ENCODE measurements at regions not wholly inside any gene's neighbourhood (a gene's known extent, or its start where the extent isn't known, plus 50 kb on each side); places are given as distances from the start of the nearest gene placed in this dataset.
"Not testable (repeated sequence)": the region's sequence is repeated elsewhere in the genome, so short reads cannot be mapped to it uniquely, and the experiment has no call there.

DNA sequence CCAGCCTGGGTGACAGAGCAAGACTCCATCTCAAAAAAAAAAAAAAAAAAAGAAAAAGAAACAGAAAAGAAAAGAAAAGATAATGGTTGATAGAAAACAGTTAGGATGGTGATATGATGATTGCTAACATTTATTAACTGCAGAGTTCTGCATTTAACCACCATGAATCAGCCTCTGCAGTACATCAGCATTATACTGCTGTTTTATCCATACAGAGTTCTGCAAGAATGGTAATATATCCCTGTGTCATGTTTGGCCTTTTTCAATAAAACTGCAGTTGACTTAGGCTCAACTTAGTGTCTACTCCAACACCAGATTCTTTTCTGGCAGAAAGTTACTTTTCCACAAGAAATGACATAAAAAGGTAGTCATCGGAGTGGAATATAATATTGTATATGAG lies 62.6 kb downstream of the DUSP6 start:
- TF ChIP-seq POLR2A (IDR thresholded peaks at IDR 0.05; ENCODE audit: low read depth, low read length), result no peak

DNA sequence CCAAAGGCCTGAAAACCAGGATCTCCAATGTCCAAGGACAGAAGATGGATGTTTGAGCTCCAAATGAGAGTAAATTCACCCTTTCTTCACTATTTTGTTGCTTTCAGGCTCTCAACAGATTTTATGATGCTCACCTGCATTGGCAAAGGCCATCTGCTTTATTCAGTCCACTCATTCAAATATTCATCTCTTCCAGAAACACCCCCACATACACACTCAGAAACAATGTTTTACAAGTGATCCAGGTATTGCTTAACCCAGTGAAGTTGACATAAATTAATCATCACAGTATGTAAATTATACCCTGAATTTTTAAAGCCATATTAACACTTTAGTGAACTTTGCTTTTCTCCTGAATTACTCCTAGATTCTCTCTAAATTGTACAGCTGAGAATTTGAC lies 63.3 kb downstream of the DUSP6 start:
- no peak for FAIRE-seq
- no peak for DNase-seq (ENCODE audit: insufficient read length, low spot score)
- TF ChIP-seq POLR2A (IDR thresholded peaks at IDR 0.05; ENCODE audit: low read depth, low read length), result no peak

More for the DNA sequence above, 62.6 kb downstream of the DUSP6 start:
- DNase-seq (ENCODE audit: insufficient read length, low spot score) (no peak), FAIRE-seq (no peak)

DNA sequence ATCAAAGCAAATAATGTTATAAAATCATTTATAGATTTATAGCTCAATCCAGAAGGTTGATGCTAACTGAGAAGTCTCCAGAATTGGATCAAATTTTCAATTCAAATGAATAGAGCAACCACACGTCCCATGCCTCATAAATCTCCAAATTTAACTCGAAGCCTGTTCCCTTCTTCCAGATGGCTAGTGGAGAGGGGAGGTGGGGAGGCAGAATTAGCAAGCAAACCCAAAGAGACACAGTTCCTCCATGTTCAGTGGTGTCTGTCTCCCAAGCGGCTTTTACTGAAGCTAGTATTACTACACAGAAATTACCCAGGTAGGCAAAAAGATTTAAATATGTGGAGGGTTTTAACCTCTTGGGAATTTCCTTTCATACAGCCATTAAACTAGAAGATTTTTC lies 65.8 kb downstream of the DUSP6 start:
- TF ChIP-seq POLR2A (IDR thresholded peaks at IDR 0.05; ENCODE audit: low read depth, low read length), result no peak
- DNase-seq (ENCODE audit: insufficient read length, low spot score) (no peak), FAIRE-seq (no peak)

DNA sequence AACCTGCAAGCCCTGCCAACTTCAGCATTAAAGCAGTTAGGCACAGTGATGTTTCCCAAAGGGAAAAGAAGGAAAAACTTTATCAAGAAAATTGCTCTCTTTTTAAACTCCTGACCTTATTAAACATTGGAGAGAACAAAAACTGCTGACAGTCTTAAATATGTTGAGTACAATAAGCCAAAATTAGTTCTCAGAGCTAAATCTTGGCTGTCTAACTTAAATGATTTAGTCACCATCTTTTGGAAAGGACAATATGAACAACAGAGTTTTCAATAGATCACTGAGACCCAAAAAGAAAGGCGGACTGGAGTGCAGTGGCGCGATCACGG lies 70.8 kb downstream of the DUSP6 start:
- FAIRE-seq (no peak), DNase-seq (ENCODE audit: insufficient read length, low spot score) (no peak)
- TF ChIP-seq POLR2A (IDR thresholded peaks at IDR 0.05; ENCODE audit: low read depth, low read length), result no peak

DNA sequence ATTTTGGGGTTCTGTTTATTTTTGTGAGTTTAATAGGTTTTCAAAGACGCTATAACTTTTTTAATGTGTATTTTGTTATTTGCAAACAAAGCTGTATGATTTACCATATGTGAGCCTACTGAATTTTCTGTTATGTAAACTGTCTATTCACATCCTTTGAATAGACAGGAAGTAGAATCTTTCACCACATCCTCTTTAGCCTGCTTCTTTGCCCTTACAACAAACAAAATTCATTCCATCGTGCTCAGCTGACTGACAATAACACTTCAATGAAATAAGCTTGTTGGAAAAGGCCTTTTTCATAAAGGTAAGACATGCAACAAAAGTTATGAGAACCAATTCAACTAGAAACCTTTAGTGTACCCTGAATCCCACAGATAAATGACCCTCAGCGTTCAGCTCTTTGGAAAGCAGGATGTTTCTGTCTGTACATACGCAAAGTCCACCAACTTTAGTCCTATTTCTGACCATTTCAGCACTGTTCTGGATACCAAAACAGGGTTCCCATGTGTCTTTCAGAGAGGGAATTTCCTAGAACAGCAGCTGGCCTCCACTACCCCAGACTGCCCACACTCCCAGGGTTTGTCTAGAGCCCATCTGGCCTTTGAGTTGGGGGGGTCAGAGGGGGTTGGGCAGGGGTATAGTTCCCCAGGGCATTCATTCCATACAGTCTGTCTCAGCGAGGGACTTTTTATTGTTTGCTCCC lies 71.3 kb downstream of the DUSP6 start:
- no peak for DNase-seq (ENCODE audit: insufficient read length, low spot score)
- FAIRE-seq, result no peak
- TF ChIP-seq POLR2A (IDR thresholded peaks at IDR 0.05; ENCODE audit: low read depth, low read length), result no peak

DNA sequence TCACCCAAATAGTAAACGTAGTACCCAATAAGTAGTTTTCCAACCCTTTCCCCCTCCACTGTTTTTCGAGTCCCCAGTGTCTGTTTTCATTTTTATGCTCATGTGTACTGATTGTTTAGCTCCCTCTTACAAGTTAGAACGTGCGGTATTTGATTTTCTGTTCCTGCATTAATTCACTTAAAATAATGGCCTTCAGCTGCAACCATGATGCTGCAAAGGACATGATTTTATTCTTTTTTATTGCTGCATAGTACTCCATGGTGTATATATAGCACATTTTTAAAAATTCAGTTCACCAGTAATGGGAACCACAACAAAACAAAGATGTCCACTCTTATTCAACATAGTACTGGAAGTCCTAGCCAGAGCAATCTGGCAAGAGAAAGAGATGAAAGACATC lies 72.8 kb downstream of the DUSP6 start:
- DNase-seq (ENCODE audit: insufficient read length, low spot score), result no peak
- peak; percentile 20 for FAIRE-seq
- TF ChIP-seq POLR2A (IDR thresholded peaks at IDR 0.05; ENCODE audit: low read depth, low read length), result no peak

DNA sequence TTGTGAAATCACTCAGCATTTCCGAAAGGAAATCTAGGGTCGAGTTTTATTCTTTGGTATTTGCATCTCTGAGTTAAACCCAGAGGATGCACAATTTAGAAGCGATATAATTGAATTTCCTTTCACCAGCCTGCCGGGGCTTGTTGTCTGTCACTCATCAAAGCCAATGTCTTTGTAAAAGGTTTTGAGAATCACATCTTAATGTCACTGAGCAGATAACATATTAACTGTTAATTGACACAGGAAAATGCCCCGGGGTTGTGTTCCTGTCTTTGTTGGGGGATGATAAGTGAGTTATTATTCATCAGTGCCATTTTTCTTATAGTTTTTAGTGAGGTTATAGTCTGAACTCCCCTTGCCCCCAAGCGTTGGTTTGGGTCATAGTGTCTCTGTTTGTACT lies 73.4 kb downstream of the DUSP6 start:
- FAIRE-seq (no peak), DNase-seq (ENCODE audit: insufficient read length, low spot score) (no peak)
- no peak for TF ChIP-seq POLR2A (IDR thresholded peaks at IDR 0.05; ENCODE audit: low read depth, low read length)

DNA sequence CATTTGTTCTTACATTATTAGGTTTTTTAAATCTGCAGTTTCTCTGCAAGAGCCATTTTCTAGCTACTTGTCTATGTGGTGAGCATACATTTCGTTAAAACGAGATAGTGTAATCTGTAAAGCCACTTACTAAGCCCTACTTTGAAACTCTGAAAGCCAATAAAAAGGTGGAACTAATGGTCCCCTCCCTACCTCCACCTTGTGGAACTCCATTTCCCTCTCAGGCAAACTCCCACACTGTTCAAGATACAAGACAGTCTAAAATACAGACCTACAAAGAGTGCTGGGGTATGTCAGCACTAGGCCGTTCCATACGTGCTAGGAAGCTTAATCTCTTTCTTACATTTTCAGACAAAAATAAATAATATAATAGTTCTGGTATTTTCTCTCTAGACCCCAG lies 74.1 kb downstream of the DUSP6 start:
- TF ChIP-seq POLR2A (IDR thresholded peaks at IDR 0.05; ENCODE audit: low read depth, low read length), result no peak
- FAIRE-seq (no peak), DNase-seq (ENCODE audit: insufficient read length, low spot score) (no peak)

DNA sequence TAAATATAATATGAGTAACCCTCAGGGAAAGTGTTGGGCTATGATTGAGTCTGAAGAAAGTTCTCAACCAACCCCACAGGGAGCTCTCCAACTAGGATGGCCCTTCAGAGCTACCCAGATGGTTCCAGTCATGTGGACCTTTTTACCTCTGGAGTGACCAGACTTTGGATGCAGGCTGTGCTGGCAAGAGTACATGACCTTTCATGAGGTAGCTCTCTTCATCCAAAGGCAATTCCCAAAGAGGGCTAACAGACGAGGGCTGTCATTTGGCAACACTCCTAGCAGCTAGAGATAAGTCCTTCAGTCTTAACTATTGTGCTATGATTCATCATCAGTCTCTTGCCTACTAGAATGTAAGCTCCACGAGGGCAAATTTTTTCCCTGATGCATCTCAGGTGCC lies 75.4 kb downstream of the DUSP6 start:
- FAIRE-seq (no peak), DNase-seq (ENCODE audit: insufficient read length, low spot score) (no peak)
- no peak for TF ChIP-seq POLR2A (IDR thresholded peaks at IDR 0.05; ENCODE audit: low read depth, low read length)

DNA sequence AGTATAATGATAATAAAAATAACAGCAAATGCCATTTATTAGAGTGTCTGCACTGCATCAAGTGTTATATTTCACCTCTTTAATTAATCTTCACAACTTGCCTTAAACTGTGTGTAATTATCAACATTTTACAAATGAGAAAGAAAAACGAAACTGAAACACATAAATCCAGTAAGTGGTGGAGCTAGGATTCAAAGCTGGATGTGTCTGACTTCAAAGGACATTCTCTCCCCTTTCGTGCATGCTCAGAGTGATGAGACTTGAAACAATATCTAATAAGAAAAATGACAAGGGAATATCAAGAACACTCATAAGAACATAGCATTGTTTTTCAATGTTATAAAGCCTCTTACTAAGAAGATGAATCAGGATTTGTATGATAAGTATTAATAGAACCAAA lies 78.8 kb downstream of the DUSP6 start:
- DNase-seq (ENCODE audit: insufficient read length, low spot score), result no peak
- FAIRE-seq, result no peak
- TF ChIP-seq POLR2A (IDR thresholded peaks at IDR 0.05; ENCODE audit: low read depth, low read length), result no peak

DNA sequence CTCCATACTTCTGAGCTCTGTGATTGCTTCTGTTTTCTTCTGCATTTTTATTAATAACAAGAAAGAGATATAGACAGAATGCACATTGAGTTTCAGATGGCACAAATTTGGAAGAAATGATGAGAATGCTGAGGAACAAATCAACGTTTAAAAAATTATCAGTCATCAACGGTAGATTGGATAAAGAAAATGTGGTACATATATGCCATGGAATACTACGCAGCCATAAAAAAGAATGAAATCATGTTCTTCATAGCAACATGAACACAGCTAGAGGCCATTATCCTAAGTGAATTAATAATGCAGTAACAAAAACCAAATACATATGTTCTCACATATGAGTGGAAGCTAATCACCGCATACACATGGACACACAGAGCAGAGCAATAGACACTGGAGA lies 81.8 kb downstream of the DUSP6 start:
- peak; percentile 6 for FAIRE-seq
- no peak for DNase-seq (ENCODE audit: insufficient read length, low spot score)
- no peak for TF ChIP-seq POLR2A (IDR thresholded peaks at IDR 0.05; ENCODE audit: low read depth, low read length)

DNA sequence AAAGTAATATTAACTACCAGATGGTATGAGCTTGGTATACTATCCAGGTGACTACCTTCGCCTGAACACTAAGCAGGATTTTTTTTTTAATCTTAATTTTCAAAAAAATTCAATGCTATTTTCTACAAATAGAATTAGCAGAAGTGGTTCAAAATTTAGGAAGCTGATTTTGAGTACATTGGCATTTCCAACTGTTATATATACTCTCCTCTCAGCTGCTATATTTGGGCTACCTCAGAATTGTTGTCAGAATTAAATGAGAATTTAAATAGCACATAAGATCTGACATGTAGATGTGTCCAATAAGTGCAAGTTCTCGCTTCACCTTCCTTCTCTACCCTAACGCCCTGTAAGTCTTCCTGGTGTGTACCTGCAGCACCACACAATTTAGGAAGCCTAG lies 83.1 kb downstream of the DUSP6 start:
- no peak for TF ChIP-seq POLR2A (IDR thresholded peaks at IDR 0.05; ENCODE audit: low read depth, low read length)
- DNase-seq (ENCODE audit: insufficient read length, low spot score) (no peak), FAIRE-seq (no peak)

DNA sequence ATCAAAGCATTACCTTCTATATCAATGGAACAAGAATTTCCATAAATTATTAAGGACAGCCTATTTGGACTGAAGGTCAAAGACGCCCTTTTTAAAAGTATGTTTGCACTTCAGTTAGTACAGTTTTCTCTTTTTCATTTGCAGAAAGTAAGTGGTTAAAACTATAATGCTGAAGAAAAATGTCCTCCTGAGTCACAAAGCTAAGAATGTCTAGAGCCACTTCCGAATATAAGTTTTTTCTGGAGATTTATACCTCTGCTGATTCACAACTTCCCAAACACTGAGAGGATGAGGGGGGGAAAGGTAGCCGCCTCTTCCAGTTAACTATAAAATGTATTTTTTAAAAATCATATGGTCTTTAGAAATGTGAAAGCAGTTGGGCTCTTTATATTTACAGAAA lies 84.9 kb downstream of the DUSP6 start:
- FAIRE-seq (peak; percentile 77), DNase-seq (ENCODE audit: insufficient read length, low spot score) (no peak)
- no peak for TF ChIP-seq POLR2A (IDR thresholded peaks at IDR 0.05; ENCODE audit: low read depth, low read length)

DNA sequence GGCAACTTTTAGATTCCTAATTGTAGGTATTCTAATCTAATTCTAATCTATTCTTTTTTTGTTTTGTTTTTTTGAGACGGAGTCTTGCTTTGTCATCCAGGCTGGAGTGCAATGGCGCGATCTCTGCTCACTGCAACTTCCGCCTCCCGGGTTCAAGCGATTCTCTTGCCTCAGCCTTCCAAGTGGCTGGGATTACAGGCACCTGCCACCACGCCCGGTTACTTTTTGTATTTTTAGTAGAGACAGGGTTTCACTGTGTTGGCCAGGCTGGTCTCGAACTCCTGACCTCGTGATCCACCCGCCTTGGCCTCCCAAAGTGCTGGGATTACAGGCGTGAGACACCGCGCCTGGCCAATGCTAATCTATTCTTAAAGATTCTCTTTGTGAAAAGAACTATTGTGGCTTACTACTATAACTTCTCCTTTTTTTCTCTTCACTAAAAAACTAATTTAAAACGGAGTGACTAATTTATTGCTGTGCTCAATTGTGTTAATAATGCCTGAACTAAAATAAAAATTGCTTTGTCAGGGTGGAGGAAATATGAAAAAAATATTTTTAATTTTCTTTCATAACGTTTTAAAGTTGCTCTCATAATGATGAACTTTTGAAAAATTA lies 85.6 kb downstream of the DUSP6 start:
- FAIRE-seq; DNase-seq (ENCODE audit: insufficient read length, low spot score): not testable (repeated sequence)

DNA sequence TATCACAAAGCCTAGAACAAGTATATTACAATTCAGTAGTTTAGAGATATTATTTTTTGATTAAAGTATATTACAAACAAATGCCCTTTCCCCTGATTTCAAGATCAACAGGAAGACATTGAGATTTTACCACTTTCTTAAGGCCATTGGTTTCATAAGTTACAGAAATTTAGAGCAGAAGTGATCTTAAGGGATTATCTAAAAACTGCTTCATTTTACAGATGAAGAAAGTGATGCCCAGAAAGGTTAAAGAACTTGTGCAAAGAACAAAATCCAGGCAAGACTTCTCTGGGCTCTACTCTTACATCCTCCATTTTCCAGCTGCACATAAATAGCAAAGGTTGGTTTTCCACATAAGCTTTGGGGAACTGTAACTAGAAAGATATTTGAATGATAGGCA lies 87.5 kb downstream of the DUSP6 start:
- no peak for TF ChIP-seq POLR2A (IDR thresholded peaks at IDR 0.05; ENCODE audit: low read depth, low read length)
- FAIRE-seq, result no peak

DNA sequence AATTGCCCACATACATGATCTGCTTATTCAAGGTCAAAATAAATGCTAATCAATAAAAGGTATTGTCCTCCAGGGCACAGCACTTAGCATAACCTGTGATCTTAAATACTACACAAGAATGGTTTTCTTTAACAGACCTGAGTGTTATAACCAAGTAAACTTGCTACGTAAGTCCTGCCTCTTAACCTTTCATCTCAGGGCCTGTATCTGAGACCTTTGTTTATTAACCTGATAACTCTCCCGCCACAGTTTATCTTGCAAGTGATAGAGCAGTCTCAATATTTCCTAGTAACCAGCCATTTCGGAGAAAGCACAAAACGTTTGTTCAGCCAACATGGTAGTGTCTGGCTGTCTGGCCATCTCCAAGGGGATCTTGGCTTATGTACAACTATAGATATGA lies 88.4 kb downstream of the DUSP6 start:
- DNase-seq (ENCODE audit: insufficient read length, low spot score), result no peak
- TF ChIP-seq POLR2A (IDR thresholded peaks at IDR 0.05; ENCODE audit: low read depth, low read length), result no peak
- peak; percentile 58 for FAIRE-seq

More for the DNA sequence above, 87.5 kb downstream of the DUSP6 start:
- DNase-seq (ENCODE audit: insufficient read length, low spot score), result no peak
